ENCODE measurements at regions not wholly inside any gene's neighbourhood (a gene's known extent, or its start where the extent isn't known, plus 50 kb on each side); places are given as distances from the start of the nearest gene placed in this dataset.

DNA sequence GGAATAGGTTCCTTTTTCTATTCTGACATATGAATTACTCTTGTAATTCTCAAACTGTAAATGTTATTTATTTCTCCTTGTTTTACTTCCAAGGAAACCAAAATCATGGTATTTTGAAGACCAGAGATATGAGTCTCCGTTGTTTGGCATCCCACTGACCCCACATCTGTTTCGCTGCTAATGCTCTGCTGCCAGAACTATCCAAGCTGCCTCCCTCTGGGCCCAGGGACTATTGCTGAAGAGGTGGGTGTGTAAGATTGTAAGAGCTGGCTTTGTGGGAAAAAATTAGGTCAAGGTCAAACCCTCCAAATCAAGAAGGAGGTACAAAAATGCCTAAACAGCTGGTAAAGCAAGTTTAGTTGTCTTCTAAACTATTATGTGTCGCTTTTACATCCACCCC is 129.4 kb upstream of the MYO10 start:
- 0% methylated on average over 3 of the region's 3 CpGs for WGBS (ENCODE audit: insufficient coverage, low coverage, missing lambda C conversion rate)

More for the DNA sequence above, 129.4 kb upstream of the MYO10 start:
- H3K9me1 ChIP-seq (ENCODE audit: control insufficient read depth, insufficient read depth, low read length), result no peaks in the 10 kb centered on the region
- POLR2A ChIA-PET, result no interaction called here
- peaks cover 0 to 6% of the 10 kb centered on the region in 2 experiments; a peak in 1 of 5 replicates for H3K27me3 ChIP-seq (ENCODE audit: control insufficient read depth in 2 of 2, insufficient read depth in 2 of 2, low read length in 2 of 2)
- H3K79me2 ChIP-seq (ENCODE audit: control insufficient read depth, insufficient read depth, low read length), result no peaks in the 10 kb centered on the region
- DNase-seq (ENCODE audit: extremely low read depth in 1 of 4, low spot score in 3 of 4), result no peak
- no peaks in the 10 kb centered on the region for H4K20me1 ChIP-seq (replicated peaks; ENCODE audit: control insufficient read depth, insufficient read depth, low read length)
- no peak for FAIRE-seq
- no peak for ATAC-seq
- no TSS peak for BruUV-seq (replicated peaks)
- no peak overlapping the region for H3K9ac ChIP-seq (ENCODE audit: insufficient read depth in 1 of 2, low read depth in 2 of 2, low read length in 2 of 2)
- no peaks in the 10 kb centered on the region for H3K36me3 ChIP-seq (ENCODE audit: control insufficient read depth, insufficient read depth, low read length)
- in situ Hi-C loops (cut with MboI) (no loop called here), intact Hi-C loops (cut with micrococcal nuclease) (no loop called here)
- no peak overlapping the region for H3K4me3 ChIP-seq
- CTCF ChIA-PET (ENCODE audit: low intra/inter-chr PET ratio), result no interaction called here
- H2AFZ ChIP-seq (ENCODE audit: low read depth, low read length), result no peak overlapping the region
- TF ChIP-seq, protein P1, sequence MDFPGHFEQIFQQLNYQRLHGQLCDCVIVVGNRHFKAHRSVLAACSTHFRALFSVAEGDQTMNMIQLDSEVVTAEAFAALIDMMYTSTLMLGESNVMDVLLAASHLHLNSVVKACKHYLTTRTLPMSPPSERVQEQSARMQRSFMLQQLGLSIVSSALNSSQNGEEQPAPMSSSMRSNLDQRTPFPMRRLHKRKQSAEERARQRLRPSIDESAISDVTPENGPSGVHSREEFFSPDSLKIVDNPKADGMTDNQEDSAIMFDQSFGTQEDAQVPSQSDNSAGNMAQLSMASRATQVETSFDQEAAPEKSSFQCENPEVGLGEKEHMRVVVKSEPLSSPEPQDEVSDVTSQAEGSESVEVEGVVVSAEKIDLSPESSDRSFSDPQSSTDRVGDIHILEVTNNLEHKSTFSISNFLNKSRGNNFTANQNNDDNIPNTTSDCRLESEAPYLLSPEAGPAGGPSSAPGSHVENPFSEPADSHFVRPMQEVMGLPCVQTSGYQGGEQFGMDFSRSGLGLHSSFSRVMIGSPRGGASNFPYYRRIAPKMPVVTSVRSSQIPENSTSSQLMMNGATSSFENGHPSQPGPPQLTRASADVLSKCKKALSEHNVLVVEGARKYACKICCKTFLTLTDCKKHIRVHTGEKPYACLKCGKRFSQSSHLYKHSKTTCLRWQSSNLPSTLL (IDR thresholded peaks at IDR 0.05), result no peak
- TF ChIP-seq ZFX (CRISPR knock-in tag; IDR thresholded peaks at IDR 0.05) (no peak), POLR2H (tag; IDR thresholded peaks at IDR 0.05; ENCODE audit: low read depth) (no peak), ZNF274 (IDR thresholded peaks at IDR 0.05; ENCODE audit: borderline replicate concordance, low read depth, low read length) (no peak), RFX5 (IDR thresholded peaks at IDR 0.05; ENCODE audit: low read depth, low read length) (no peak), ZNF699 (CRISPR knock-in tag; IDR thresholded peaks at IDR 0.05; ENCODE audit: insufficient replicate concordance) (no peak), ZNF668 (CRISPR knock-in tag; IDR thresholded peaks at IDR 0.05) (no peak), ZFP91 (CRISPR knock-in tag; IDR thresholded peaks at IDR 0.05) (no peak), CBFB (CRISPR knock-in tag; IDR thresholded peaks at IDR 0.05) (no peak), U2AF2 (optimal IDR thresholded peaks at IDR 0.05; ENCODE audit: low read depth, low read length) (no peak), BCOR (IDR thresholded peaks at IDR 0.05) (no peak), ATF3 (IDR thresholded peaks at IDR 0.05) (no peak), ATF3 (CRISPR knock-in tag; conservative IDR thresholded peaks at IDR 0.05) (no peak)
- TF ChIP-seq, protein P2, sequence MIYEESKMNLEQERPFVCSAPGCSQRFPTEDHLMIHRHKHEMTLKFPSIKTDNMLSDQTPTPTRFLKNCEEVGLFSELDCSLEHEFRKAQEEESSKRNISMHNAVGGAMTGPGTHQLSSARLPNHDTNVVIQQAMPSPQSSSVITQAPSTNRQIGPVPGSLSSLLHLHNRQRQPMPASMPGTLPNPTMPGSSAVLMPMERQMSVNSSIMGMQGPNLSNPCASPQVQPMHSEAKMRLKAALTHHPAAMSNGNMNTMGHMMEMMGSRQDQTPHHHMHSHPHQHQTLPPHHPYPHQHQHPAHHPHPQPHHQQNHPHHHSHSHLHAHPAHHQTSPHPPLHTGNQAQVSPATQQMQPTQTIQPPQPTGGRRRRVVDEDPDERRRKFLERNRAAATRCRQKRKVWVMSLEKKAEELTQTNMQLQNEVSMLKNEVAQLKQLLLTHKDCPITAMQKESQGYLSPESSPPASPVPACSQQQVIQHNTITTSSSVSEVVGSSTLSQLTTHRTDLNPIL (CRISPR knock-in tag; IDR thresholded peaks at IDR 0.05), result no peak
- TF ChIP-seq, protein P3, sequence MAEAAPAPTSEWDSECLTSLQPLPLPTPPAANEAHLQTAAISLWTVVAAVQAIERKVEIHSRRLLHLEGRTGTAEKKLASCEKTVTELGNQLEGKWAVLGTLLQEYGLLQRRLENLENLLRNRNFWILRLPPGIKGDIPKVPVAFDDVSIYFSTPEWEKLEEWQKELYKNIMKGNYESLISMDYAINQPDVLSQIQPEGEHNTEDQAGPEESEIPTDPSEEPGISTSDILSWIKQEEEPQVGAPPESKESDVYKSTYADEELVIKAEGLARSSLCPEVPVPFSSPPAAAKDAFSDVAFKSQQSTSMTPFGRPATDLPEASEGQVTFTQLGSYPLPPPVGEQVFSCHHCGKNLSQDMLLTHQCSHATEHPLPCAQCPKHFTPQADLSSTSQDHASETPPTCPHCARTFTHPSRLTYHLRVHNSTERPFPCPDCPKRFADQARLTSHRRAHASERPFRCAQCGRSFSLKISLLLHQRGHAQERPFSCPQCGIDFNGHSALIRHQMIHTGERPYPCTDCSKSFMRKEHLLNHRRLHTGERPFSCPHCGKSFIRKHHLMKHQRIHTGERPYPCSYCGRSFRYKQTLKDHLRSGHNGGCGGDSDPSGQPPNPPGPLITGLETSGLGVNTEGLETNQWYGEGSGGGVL (CRISPR knock-in tag; IDR thresholded peaks at IDR 0.05), result no peak
- H3K9me3 ChIP-seq (replicated peaks; ENCODE audit: control insufficient read depth, insufficient read depth, low read depth, low read length), result no peaks in the 10 kb centered on the region
- H3K27ac ChIP-seq (ENCODE audit: extremely low read depth, low read depth, low read length), result no peak overlapping the region
- no peak overlapping the region for H3K4me2 ChIP-seq (ENCODE audit: insufficient read depth, low read length)
- peaks cover 2 to 11% of the 10 kb centered on the region in 2 experiments; a peak in 2 of 5 replicates for H3K4me1 ChIP-seq (replicated peaks in 1 of 2; ENCODE audit: control insufficient read depth in 2 of 2, insufficient read depth in 2 of 2, low read length in 2 of 2)
